Lower leg skin (tissue), 4 donors: ENCODE measurements at regions not wholly inside any gene's neighbourhood (a gene's known extent, or its start where the extent isn't known, plus 50 kb on each side); places are given as distances from the start of the nearest gene placed in this dataset.

Experiments used
- DNase-seq, 2 donors: peaks; one replicate each; pipeline ENCODE4 v3.0.0-alpha.2; 2019; ENCODE audit warnings: low spot score in 2 of 2
- H3K4me3 ChIP-seq: fragments of 200-600 bp; sonication (generic); 2 replicates; pipeline ENCODE4 v1.5.1; 2017; ENCODE audit warnings: mild to moderate bottlenecking, low read depth; ENCODE audit not compliant: poor library complexity, severe bottlenecking
- CTCF ChIP-seq, 3 donors: fragments of 450-650 bp; IDR thresholded peaks; one replicate each; pipeline ENCODE4 v1.5.1; 2016; ENCODE audit warnings: antibody characterized with exemption in 3 of 3, mild to moderate bottlenecking in 3 of 3, moderate library complexity in 2 of 3
- POLR2A ChIP-seq, 2 donors: fragments of 450-650 bp; IDR thresholded peaks; one replicate each; pipeline ENCODE4 v1.6.1; 2016 to 2017; ENCODE audit warnings: antibody characterized with exemption in 2 of 2, mild to moderate bottlenecking in 1 of 2, moderate library complexity in 1 of 2
- WGBS, 2 donors: methylation state at CpG; one replicate each; pipeline ENCODE4 v1.1.5; 2018; 5-methylcytosine and 5-hydroxymethylcytosine counted together
- intact Hi-C: fragments of 100-400 bp; cut with DNase I; formaldehyde crosslinking; loops from one replicate; pipeline ENCODE4 v1.15.0; 2023; ENCODE audit warnings: low total_unique reads

DNA sequence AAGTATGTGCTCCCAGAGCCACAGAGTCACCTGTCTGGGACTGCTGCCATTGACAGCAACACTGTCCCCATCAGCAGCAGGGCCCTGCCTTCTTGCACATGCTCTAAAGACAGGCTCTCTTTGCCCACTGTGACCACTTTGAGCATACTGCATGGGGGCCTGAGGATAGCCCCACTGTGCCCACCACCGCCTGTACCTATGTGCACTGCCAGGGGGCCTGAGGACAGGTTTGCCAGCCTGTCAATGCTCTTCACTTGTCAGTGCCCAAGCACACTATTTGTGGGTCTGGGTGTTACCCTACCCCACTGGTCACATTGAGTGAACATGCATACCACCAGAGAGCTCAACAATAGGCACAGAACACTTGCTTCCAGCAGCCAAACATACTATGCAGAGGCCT lies 1137.0 kb upstream of the FANCL start:
- no peak overlapping the region for H3K4me3 ChIP-seq
- no peak for DNase-seq
- intact Hi-C loops: no loop called here
- WGBS, 2 donors: 93 to 100% methylated on average over 1 of the region's 1 CpG
- TF ChIP-seq POLR2A (IDR thresholded peaks at IDR 0.05) (no peak), CTCF (IDR thresholded peaks at IDR 0.05) (no peak)

- no peak for DNase-seq
- no peak overlapping the region for H3K4me3 ChIP-seq
- intact Hi-C loops: no loop called here
- TF ChIP-seq CTCF (IDR thresholded peaks at IDR 0.05): no peak
- TF ChIP-seq POLR2A (IDR thresholded peaks at IDR 0.05): no peak
Observed at GRCh38 chr2:59366288-59366687, 1125.2 kb upstream of the FANCL start.

DNA sequence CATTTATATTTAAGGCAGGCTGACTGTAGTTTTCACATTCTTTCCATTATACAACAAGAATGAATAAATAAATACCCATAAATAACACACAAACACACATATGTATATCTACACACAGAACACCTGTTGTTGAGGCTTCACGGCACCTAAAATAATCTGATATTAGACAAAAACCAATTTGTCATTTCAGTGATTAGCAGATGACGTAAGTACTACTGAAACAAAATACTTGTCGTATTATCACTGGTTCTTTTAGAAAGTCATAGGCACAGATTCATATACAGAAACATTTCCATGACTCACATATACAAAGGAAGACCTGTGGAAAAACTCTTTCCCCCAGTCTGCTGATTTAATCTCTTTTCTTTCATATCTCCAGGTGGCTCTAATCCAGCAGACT lies 1113.4 kb upstream of the FANCL start:
- TF ChIP-seq POLR2A (IDR thresholded peaks at IDR 0.05) (no peak), CTCF (IDR thresholded peaks at IDR 0.05) (no peak)
- WGBS, 2 donors: 55 to 64% methylated on average over 3 of the region's 3 CpGs
- intact Hi-C loops: no loop called here
- H3K4me3 ChIP-seq: no peak overlapping the region
- DNase-seq: no peak

GRCh38 chr2:59353306-59353921 lies 1112.3 kb upstream of the FANCL start:
- intact Hi-C loops: no loop called here
- TF ChIP-seq CTCF (IDR thresholded peaks at IDR 0.05): no peak
- no peak for TF ChIP-seq POLR2A (IDR thresholded peaks at IDR 0.05)
- WGBS, 2 donors: 35 to 40% methylated on average over 5 of the region's 5 CpGs
- H3K4me3 ChIP-seq: no peak overlapping the region
- DNase-seq: peak in 1 of 2 donors; percentile 14

- TF ChIP-seq CTCF (IDR thresholded peaks at IDR 0.05) (no peak), POLR2A (IDR thresholded peaks at IDR 0.05) (no peak)
- WGBS, 2 donors: 46 to 83% methylated on average over 1 of the region's 1 CpG
- DNase-seq: no peak
- intact Hi-C loops: no loop called here
- H3K4me3 ChIP-seq: no peak overlapping the region
Observed at GRCh38 chr2:59342166-59342565, 1101.0 kb upstream of the FANCL start.

GRCh38 chr2:59339837-59340207 lies 1098.7 kb upstream of the FANCL start:
- no peak for DNase-seq
- no peak overlapping the region for H3K4me3 ChIP-seq
- intact Hi-C loops: no loop called here
- no peak for TF ChIP-seq CTCF (IDR thresholded peaks at IDR 0.05)
- no peak for TF ChIP-seq POLR2A (IDR thresholded peaks at IDR 0.05)
- 71 to 76% methylated on average over 2 of the region's 2 CpGs for WGBS, 2 donors
